Activated CD4-positive, alpha-beta memory T cell treated with anti-CD3 and anti-CD28 coated beads for 36 hours (primary cell): ENCODE measurements at regions not wholly inside any gene's neighbourhood (a gene's known extent, or its start where the extent isn't known, plus 50 kb on each side); places are given as distances from the start of the nearest gene placed in this dataset. TPM values are rescaled to one million over a fixed set of nuclear protein-coding genes. Genes with fewer than 3 reads are reported as not detected.

ENCODE experiments used
- microRNA-seq: library from miRNA; unstranded; fragments of <30 nt; microRNA quantifications from one replicate; pipeline ENCODE4 v1.2.0, GENCODE V29; 2022; ENCODE audit warnings: borderline number of aligned reads, borderline microRNAs expressed, borderline replicate concordance

Small RNA genes lying in the stretch of these regions (microRNA-seq; reads per million reads assigned to microRNA genes)
- not detected for gene MIR4460
